Skin of body (tissue), 1 donor: ENCODE measurements at regions not wholly inside any gene's neighbourhood (a gene's known extent, or its start where the extent isn't known, plus 50 kb on each side); places are given as distances from the start of the nearest gene placed in this dataset.
"Not testable (repeated sequence)": the region's sequence is repeated elsewhere in the genome, so short reads cannot be mapped to it uniquely, and the experiment has no call there.

ENCODE experiments used
- DNase-seq: peaks from one replicate; lab custom pipeline; 2025; lab: John Stamatoyannopoulos, UW

DNA sequence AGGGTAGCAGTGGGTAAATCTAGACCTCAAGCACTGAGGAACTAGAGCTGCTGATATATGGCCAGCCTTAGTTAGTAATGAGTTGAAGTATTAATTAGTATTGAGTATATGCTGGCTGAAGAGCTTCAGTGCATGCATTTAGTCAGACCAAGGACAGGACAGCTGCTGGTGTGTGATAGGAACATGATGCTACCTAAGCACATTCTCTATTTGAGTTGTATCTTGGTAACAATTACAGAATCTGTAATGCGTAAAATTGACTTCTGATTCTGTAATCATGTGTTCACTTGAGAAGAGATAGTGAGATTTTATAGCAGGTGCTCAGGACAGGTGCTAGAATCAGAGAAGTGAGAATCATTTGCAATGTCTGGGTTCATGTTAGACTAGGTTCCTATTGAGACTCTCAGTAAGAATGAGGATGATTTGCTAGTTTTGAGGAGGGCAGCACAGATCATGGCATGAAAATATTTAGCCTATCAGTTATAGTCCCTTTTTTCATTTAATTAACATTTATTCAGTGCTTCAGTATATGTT, 369.4 kb upstream of the HS3ST5 start:
- no peak for DNase-seq

DNA sequence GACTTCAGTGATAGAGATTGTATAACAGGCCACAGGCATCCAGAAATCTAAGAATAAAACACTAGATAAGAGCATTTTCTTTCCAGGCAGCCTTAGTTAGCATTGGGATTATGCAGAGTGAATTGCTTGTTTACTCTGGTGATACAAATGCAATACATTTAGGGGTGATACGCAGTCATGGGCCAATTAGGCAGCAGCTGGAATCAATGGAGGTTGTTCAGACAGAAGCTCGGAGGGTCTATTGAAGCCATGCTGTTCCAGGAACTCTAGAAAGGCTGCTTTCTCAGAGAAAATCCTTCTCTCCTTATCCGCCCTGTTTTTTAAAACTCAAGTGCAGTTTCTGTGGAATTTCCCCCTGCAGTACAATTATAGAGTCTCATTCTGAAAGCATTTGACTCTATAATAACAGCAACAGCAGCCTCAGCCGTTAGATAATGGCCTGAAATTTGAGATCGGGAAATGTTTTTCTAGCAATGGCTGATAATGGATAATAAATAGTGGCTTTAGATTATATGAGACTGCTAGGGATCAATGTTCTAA, 364.3 kb upstream of the HS3ST5 start:
- no peak for DNase-seq

DNA sequence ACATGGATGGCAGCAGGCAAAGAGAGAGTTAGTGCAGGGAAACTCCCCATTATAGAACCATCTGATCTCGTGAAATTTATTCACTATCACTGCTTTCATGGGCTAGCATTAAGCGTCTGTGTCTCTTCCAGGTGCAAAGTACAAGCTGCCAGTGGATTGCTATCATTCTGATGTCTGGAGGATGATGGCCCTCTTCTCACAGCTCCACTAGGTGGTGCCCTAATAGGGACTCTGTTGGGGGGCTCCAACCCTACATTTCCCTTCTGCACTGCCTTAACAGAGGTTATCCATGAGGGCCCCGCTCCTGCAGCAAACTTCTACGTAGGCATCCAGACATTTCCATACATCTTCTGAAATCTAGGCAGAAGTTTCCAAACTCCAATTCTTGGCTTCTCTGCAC, 347.8 kb upstream of the HS3ST5 start:
- DNase-seq: no peak

DNA sequence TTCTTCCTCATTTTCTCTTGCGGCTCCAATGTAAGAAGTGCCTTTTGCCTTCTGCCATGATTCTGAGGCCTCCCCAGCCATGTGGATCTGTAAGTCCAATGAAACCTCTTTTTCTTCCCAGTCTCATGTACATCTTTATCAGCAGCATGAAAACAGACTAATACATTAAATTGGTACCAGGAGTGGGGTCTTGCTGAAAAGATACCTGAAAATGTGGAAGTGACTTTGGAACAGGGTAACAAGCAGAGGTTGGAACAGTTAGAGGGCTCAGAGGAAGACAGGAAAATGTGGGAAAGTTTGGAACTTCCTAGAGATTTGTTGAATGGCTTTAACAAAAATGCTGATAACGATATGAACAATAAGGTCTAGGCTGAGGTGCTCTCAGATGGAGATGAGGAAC, 316.7 kb upstream of the HS3ST5 start:
- no peak for DNase-seq

DNA sequence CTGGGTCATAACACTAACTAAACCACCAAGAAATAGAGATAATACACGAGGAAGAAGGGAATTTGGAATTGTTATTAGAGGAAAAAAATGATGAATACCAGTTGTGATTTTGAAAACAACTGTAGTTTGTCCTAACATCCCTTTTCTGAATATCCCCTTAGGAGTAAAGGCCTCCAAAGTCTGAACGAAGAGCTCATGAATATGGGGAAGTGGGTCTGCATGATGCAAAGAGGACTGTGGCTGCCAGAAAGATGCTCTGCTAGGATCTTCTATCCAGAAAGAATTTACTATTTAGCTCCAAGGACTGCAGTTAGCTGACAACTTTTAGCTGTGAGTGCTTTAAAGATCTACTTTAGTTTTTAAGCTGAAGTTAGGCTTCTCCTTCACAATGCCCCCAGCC, 308.8 kb upstream of the HS3ST5 start:
- no peak for DNase-seq

DNA sequence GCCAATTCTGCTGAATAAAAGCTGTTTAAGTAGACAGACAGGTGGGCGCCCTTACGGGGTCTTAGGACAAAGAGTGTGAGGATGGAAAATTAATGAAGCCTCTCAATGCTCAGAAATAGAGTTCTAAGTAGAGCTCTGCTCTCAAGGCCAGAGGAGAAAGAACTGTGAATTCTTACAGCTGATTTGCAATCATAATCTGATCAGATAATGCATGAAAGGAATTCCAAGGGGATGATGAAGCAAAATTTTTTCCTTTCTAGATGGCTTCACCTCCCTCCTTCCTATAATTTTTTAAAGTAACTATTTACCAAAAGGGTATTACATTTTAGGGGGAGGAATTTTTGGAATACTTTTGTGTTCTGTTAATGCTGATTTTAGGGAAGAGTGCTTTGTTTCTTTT, 308.1 kb upstream of the HS3ST5 start:
- no peak for DNase-seq

DNA sequence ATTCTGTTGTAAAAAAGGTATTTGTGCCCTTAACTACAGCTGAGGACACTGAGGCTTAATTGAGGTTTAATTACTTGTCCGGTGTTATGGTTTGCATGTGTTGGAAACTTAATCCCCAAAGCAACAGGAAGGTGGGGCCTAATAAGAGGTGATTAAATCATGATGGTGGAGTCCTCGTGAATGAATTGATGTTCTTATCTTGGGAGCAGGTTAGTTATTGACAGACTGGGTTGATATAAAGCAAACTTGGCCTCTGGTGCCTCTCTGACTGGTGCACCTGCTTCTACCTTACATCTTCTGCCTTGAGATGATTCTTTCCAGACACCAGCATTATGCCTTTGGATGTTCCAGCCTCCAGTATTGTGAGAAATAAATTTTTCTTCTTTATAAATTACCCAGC, 306.5 kb upstream of the HS3ST5 start:
- DNase-seq: no peak

DNA sequence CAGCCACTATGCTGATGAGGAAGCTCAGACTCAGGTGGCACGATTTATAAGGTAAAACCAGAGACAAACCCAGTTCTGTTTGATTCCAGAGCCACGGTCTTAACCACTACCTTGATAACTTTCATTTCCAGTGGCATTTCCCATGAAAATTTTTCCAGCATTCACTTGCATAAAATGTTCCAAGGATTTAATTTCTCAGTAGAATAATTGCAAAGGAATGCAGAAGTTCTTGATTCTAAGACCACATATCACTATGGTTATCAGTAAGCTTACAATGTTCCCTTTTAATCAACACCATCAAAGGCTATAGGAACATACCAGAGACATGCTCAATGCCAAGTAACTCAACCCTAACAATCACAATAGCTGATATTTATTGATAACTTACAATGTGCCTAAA, 306.0 kb upstream of the HS3ST5 start:
- no peak for DNase-seq

DNA sequence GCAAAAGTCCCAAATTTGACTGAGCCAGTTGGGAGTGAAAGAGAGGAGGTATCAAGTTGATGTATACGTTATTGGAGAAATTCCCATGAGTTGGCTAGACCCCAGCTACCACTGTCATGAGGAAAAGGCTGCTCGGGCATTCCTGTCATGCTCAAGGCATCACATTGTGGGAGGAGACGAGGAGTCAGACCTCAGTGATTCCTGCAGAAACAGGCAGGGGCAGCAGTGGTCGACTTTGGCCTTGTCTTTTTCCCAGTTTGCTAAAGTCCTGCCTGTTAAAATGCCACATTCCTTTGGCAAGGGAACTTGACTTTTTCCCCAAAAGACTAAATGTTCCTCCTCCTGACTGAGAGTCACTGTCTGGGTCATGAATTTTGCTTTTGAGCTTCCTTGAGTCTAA, 295.5 kb upstream of the HS3ST5 start:
- no peak for DNase-seq

DNA sequence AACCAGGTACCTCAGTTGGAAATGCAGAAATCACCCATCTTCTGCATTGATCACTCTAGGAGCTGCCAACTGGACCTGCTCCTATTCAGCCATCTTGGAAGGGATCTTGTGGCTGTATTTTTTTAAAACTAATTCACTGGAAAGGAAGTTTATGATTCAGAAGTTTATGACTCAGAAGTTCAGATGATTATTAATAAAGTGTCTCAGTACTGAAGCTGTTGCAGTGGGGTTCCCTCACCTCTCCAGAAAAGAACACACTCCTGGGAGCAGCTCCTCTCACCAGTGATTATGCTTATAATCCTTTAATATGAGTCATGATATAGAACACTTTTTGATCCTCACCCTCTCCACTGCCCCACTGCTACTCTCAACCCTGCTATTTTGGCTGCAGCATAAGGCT, 291.2 kb upstream of the HS3ST5 start:
- no peak for DNase-seq

DNA sequence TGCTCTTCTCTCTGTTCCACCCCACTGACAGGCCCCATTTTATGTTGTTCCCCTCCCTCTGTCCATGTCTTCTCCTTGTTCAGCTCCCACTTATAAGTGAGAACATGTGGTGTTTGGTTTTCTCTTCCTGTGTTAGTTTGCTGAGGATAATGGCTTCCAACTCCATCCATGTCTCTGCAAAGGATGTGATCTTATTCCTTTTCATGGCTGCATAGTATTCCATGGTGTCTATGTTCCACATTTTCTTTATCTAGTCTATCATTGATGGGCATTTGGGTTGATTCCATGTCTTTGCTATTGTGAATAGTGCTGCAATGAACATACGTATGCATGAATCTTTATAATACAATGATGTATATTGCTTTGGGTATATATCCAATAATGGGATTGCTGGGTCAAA, 283.4 kb upstream of the HS3ST5 start:
- DNase-seq: not testable (repeated sequence)

DNA sequence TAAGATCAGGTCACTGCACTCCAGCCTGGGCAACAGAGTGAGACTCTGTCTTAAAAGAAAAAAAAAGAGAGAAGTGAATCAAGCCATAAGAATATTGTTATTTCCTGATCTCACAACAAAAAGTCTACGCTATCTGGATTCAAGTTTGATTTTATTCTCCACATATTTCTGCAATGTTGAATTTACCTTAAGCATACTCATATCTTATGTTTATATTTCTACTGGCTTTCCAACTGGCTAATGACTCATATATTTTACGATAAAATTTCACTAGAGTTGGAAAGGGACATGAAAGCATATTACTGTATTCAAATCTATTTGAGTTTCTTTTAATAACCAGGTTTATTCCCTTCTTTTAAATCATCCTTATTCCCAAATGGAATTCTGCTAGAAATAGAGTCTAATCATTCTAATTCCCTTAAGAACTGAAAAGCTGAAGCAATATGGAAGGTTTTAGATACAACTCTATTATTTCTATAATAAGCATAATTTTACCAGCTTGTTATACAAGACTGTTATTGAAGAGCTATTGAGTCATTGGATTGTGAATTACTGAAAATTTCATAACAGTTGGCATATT, 276.9 kb upstream of the HS3ST5 start:
- DNase-seq: no peak

DNA sequence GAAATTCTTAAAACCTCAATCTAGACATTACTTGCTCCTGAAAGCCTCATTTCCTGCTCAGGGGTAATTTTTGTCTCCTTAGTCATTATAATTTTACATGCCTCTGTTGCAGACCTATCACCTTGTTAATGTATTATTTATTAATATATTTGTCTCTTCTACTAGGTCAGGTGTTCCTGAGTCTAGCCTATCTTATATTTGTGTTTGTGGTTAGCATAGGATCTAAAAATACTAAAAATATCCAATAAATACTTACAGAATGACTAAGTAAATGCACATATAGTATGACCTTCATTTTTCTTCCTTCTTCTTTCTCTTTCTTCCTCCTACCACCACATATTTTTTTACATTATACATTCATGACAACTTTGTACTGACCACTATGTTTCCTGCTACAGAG, 268.9 kb upstream of the HS3ST5 start:
- DNase-seq: no peak

DNA sequence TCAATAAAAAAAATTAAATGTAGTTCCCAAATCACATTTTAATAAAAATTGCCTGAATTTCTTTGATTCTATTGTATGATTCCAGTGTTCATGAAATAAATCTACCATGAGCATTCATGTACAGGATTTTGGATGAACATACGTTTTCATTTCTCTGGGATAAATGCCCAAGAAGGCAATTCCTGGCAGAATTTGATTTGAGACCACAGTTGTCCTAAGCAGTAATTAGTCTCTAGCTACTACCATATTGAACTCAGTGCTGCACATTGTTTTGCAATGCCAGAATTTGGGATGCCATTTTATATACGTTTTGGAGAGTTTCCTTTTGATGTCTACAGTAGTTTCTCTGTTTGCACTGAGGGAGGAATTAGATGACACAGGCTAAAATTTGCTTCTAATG, 265.3 kb upstream of the HS3ST5 start:
- DNase-seq: no peak

DNA sequence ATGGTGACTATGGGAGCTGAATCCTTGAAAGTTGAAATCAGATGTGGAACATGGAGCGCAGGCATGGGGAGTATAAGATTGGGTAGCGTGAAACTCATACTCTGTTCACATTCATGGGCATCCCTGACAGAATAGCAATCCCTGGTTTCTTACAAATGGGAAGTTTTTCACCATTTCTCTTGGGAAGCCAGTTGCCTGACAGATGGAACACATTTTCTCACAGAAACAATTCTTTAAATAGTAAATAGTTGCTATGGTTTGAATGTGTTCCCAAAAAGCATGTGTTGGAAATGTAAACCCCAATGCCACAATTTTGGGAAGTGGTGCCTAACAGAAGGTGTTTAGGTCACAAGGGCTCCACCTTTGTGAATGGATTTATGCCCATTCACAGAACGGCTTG, 262.8 kb upstream of the HS3ST5 start:
- DNase-seq: no peak

DNA sequence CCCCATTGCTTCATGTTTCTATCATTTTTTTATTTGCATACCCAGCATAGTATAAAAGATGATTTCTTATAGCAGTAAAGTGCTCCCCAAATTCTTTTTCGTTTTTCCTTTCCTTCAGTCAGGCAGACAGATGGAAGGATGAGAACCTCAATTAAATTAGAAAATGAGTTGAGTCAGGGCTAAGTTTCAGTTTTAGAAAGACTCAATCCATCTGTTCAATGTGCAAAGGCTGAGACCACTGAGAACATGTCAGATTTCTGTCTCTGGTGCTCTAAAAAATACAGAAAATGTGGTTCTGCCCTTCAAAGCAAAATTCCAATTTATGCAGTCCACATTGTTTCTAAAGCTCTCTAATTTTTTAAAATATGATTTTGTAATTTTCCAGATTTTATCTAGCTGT, 257.6 kb upstream of the HS3ST5 start:
- DNase-seq: no peak

DNA sequence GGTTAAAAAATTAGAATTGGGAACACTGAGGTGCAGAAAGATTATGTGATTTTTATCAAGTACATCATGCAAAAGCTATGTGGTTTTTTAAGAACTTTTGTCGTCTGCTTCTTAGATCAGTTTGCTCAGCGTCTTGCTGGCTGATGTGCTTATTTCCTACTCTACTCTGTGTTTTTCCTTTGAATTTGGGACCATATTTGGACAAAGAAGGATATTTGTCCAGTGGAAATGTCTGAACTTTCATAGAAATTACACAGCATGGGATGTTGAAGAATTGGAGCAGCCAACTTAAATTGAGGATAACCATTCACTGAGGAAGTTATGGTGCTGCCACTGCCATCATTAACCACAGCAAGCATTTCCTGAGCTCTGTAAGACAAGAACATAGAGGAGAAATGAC, 252.8 kb upstream of the HS3ST5 start:
- no peak for DNase-seq

DNA sequence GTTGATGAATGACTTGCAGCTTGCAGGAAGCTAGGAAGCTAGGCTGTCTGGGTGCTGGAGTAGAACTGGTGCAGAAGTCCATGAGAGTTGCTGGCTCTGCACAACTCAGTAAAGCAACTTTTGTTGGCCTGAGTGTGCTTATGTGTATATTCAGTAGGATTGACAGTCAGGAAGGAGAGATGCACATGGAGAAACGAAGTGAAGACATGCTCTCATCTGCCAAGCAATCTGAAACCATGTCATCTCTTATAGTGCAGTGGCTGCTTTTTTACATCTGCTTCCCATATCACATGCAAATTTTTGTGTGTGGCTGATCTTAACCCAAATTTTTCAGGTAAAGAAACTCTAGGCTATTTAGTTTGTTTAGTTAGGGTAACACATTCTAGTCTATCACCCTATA, 252.4 kb upstream of the HS3ST5 start:
- DNase-seq: no peak

DNA sequence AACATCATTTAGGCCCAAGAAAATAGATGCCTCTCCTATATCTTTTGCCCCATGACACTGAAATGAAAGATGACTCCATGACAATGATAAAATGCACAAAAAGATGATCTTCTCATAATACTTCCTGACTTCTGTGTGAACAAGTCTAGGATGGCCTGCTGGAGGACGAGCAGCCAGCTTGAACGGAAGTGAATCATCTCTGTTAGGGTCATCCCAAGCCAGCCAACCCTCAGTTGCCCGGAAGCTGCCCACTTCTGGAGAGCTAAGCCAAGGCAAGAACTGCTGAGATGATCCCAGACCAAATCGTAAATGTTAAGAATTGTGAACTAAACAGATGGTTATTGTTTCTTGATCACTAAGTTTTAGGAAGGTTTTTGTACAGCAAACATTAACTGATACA, 249.7 kb upstream of the HS3ST5 start:
- no peak for DNase-seq

DNA sequence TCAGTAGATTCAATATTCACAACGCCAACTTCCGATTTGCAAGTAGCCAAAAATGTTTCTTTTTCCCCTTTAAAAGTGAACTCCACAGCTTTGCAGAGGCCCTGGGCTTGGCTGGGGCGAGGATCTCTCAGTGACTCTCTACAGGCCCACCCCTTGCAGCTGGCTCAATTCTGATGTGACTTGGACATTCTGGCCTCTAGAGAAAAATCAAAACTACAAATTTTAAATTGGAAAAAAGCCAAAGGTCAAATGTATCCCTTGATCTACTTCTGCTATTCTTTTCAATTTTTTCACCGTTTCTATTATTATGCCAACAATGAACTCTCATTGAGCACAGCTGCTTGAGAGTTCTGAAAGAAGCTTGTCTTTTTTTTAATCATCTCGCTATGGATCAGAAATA, 245.9 kb upstream of the HS3ST5 start:
- no peak for DNase-seq

DNA sequence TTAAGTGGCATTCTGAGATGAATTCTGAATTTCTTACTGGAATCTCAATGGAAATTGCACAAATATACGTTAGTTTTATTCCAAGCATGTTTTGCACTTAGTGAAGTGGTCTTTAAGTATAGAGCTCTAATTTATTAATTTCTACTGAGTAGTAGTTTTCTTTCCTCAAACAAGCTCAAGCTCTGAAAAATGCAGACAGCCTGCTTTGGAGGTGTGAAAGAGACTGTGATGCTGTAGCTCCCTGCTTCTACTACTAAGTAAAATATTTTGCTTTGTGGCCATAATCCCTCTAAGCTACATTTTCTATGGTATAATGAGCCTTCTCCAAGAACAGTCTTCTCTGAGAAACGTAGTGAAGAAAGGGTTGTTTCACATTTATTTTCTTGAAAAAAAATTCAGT, 243.5 kb upstream of the HS3ST5 start:
- no peak for DNase-seq

DNA sequence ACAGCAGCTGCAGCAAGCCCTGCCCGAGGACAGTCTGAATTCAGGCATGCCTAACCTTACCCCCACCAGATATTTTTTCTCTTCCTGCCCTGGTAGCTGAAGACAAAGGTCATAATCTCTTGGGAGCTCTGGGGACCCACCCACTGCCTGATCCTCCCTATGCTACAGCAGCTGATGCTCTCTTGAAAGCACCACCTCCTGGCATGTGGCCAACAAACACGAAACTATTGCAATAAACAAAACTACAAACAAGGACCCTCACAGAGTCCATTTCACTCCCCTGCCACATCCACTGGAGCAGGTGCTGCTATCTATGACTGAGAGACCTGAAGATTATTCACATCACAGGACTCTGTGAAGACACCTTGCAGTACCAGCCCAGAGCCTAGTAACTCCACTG, 238.5 kb upstream of the HS3ST5 start:
- DNase-seq: no peak

DNA sequence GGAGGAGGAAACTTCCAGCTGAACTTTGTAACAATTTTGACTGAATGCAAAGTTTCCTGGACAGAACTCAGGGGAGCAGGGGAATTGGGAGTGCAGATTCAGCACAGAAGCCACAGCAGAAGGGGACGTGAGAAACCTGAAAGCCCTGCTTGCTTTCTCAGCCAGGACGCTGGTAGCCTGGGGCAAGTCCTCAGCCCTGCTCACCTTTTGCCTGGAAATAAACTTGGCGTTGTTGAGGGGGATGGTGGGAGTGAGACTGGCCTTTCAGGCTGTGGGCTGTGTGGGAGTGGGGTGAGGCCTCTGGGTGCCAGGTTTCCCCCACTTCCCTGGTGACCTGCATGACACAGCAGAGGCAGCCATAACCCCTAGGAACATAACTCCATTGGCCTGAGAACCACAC, 238.1 kb upstream of the HS3ST5 start:
- no peak for DNase-seq

DNA sequence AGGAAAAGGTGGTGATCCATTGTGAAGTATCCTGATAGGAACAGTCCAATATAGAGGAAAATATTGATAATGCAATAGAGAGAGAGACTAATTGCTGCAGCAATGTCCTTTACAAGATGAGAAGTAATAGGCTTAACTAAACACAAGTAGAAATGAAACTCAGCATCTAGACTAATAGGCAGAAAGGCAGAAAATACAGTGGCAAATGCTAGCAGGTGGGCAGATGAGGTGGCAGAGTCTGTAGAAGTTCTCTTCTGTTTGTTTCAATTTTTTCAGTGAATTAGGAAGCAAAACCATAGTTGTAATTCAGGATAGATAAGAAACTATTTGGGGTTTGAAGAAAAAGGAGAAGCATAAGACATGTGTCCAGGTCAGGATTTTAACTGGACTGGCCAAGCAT, 236.7 kb upstream of the HS3ST5 start:
- no peak for DNase-seq
